ENCODE measurements at regions not wholly inside any gene's neighbourhood (a gene's known extent, or its start where the extent isn't known, plus 50 kb on each side); places are given as distances from the start of the nearest gene placed in this dataset.

GRCh38 chr3:35079403-35079802, 559.9 kb upstream of the ARPP21 start:
- TF ChIP-seq CTCF (IDR thresholded peaks at IDR 0.05) (no peak), POLR2A (IDR thresholded peaks at IDR 0.05) (no peak)
- no peak overlapping the region for H3K4me3 ChIP-seq
- no peaks in the 10 kb centered on the region for H3K36me3 ChIP-seq (ENCODE audit: low read depth, missing control alignments)
- no peaks in the 10 kb centered on the region for H3K9me3 ChIP-seq
- no peak for DNase-seq
- intact Hi-C loops (cut with DNase I; ENCODE audit: low total_unique reads): no loop called here
- H3K27ac ChIP-seq: no peak overlapping the region
- H3K27me3 ChIP-seq: no peaks in the 10 kb centered on the region
- WGBS, 2 donors: 55 to 64% methylated on average over 1 of the region's 1 CpG
- H3K4me1 ChIP-seq: no peaks in the 10 kb centered on the region

GRCh38 chr3:35081899-35082298, 557.4 kb upstream of the ARPP21 start:
- 87 to 88% methylated on average over 1 of the region's 1 CpG for WGBS, 2 donors
- intact Hi-C loops (cut with DNase I; ENCODE audit: low total_unique reads): no loop called here
- no peaks in the 10 kb centered on the region for H3K36me3 ChIP-seq (ENCODE audit: low read depth, missing control alignments)
- no peaks in the 10 kb centered on the region for H3K4me1 ChIP-seq
- TF ChIP-seq POLR2A (IDR thresholded peaks at IDR 0.05) (no peak), CTCF (IDR thresholded peaks at IDR 0.05) (no peak)
- no peak overlapping the region for H3K27ac ChIP-seq
- H3K9me3 ChIP-seq: no peaks in the 10 kb centered on the region
- no peak overlapping the region for H3K4me3 ChIP-seq
- no peaks in the 10 kb centered on the region for H3K27me3 ChIP-seq
- no peak for DNase-seq

GRCh38 chr3:35088943-35089342, 550.4 kb upstream of the ARPP21 start:
- Histone ChIP-seq H3K4me1 (no peaks in the 10 kb centered on the region), H3K9me3 (no peaks in the 10 kb centered on the region), H3K27me3 (no peaks in the 10 kb centered on the region), H3K36me3 (ENCODE audit: low read depth, missing control alignments) (no peaks in the 10 kb centered on the region), H3K27ac (no peak overlapping the region), H3K4me3 (no peak overlapping the region)
- DNase-seq: no peak
- intact Hi-C loops (cut with DNase I; ENCODE audit: low total_unique reads): no loop called here
- TF ChIP-seq CTCF (IDR thresholded peaks at IDR 0.05): no peak
- TF ChIP-seq POLR2A (IDR thresholded peaks at IDR 0.05): no peak
- 93 to 100% methylated on average over 1 of the region's 1 CpG for WGBS, 2 donors

GRCh38 chr3:35114686-35115085, 524.6 kb upstream of the ARPP21 start:
- Histone ChIP-seq H3K9me3 (no peaks in the 10 kb centered on the region), H3K4me3 (no peak overlapping the region), H3K27me3 (no peaks in the 10 kb centered on the region), H3K4me1 (no peaks in the 10 kb centered on the region), H3K27ac (no peak overlapping the region), H3K36me3 (ENCODE audit: low read depth, missing control alignments) (no peaks in the 10 kb centered on the region)
- no peak for TF ChIP-seq CTCF (IDR thresholded peaks at IDR 0.05)
- no peak for TF ChIP-seq POLR2A (IDR thresholded peaks at IDR 0.05)
- no peak for DNase-seq
- intact Hi-C loops (cut with DNase I; ENCODE audit: low total_unique reads): no loop called here
- 76 to 77% methylated on average over 3 of the region's 3 CpGs for WGBS, 2 donors

GRCh38 chr3:35120026-35120425, 519.3 kb upstream of the ARPP21 start:
- Histone ChIP-seq H3K4me3 (no peak overlapping the region), H3K27ac (no peak overlapping the region), H3K36me3 (ENCODE audit: low read depth, missing control alignments) (no peaks in the 10 kb centered on the region), H3K9me3 (no peaks in the 10 kb centered on the region), H3K4me1 (no peaks in the 10 kb centered on the region), H3K27me3 (no peaks in the 10 kb centered on the region)
- DNase-seq: no peak
- intact Hi-C loops (cut with DNase I; ENCODE audit: low total_unique reads): no loop called here
- no peak for TF ChIP-seq CTCF (IDR thresholded peaks at IDR 0.05)
- TF ChIP-seq POLR2A (IDR thresholded peaks at IDR 0.05): no peak
